ENCODE measurements at regions not wholly inside any gene's neighbourhood (a gene's known extent, or its start where the extent isn't known, plus 50 kb on each side); places are given as distances from the start of the nearest gene placed in this dataset.

GRCh38 chr14:58751788-58752187 is 114.0 kb downstream of the DACT1 start:
- CTCF ChIA-PET = no interaction called here
- H3K27me3 Mint-ChIP-seq = peaks cover 13% of the 10 kb centered on the region

GRCh38 chr14:58752289-58752688 is 114.5 kb downstream of the DACT1 start:
- H3K27me3 Mint-ChIP-seq = peaks cover 13% of the 10 kb centered on the region
- H3K4me1 Mint-ChIP-seq = peaks cover 9% of the 10 kb centered on the region
- CTCF ChIA-PET = no interaction called here
- H3K9me3 Mint-ChIP-seq (ENCODE audit: low read depth) = no peaks in the 10 kb centered on the region
- no peaks in the 10 kb centered on the region for H3K36me3 Mint-ChIP-seq
- H3K4me3 Mint-ChIP-seq = no peak overlapping the region
- no peak overlapping the region for H3K27ac Mint-ChIP-seq
- ATAC-seq (no peak), DNase-seq (no peak)

More at GRCh38 chr14:58751788-58752187, 114.0 kb downstream of the DACT1 start:
- DNase-seq = no peak
- ATAC-seq = no peak
- Mint-ChIP-seq H3K36me3 (no peaks in the 10 kb centered on the region), H3K4me1 (peaks cover 9% of the 10 kb centered on the region), H3K4me3 (no peak overlapping the region), H3K9me3 (ENCODE audit: low read depth) (no peaks in the 10 kb centered on the region), H3K27ac (no peak overlapping the region)

GRCh38 chr14:58752771-58753201 is 115.0 kb downstream of the DACT1 start:
- CTCF ChIA-PET = no interaction called here
- H3K9me3 Mint-ChIP-seq (ENCODE audit: low read depth) = no peaks in the 10 kb centered on the region
- H3K36me3 Mint-ChIP-seq = no peaks in the 10 kb centered on the region
- H3K27ac Mint-ChIP-seq = no peak overlapping the region
- no peak overlapping the region for H3K4me3 Mint-ChIP-seq
- H3K4me1 Mint-ChIP-seq = peaks cover 9% of the 10 kb centered on the region
- peaks cover 13% of the 10 kb centered on the region for H3K27me3 Mint-ChIP-seq
- ATAC-seq (no peak), DNase-seq (no peak)

- no peak for DNase-seq
- H3K9me3 Mint-ChIP-seq (ENCODE audit: low read depth) = no peaks in the 10 kb centered on the region
- H3K36me3 Mint-ChIP-seq = no peaks in the 10 kb centered on the region
- CTCF ChIA-PET = no interaction called here
- ATAC-seq = no peak
- peaks cover 12% of the 10 kb centered on the region for H3K27me3 Mint-ChIP-seq
- no peak overlapping the region for H3K4me3 Mint-ChIP-seq
- no peak overlapping the region for H3K27ac Mint-ChIP-seq
- no peaks in the 10 kb centered on the region for H3K4me1 Mint-ChIP-seq
These were observed 117.5 kb downstream of the DACT1 start for GRCh38 chr14:58755031-58755925.

GRCh38 chr14:58760121-58760520 is 122.4 kb downstream of the DACT1 start:
- no peaks in the 10 kb centered on the region for H3K4me1 Mint-ChIP-seq
- H3K9me3 Mint-ChIP-seq (ENCODE audit: low read depth) = no peaks in the 10 kb centered on the region
- no peak overlapping the region for H3K4me3 Mint-ChIP-seq
- H3K27me3 Mint-ChIP-seq = peaks cover 5% of the 10 kb centered on the region
- ATAC-seq (no peak), DNase-seq (no peak)
- no peak overlapping the region for H3K27ac Mint-ChIP-seq
- H3K36me3 Mint-ChIP-seq = no peaks in the 10 kb centered on the region
- CTCF ChIA-PET = no interaction called here

GRCh38 chr14:58762629-58763028 is 124.9 kb downstream of the DACT1 start:
- H3K4me3 Mint-ChIP-seq = no peak overlapping the region
- ATAC-seq (no peak), DNase-seq (no peak)
- CTCF ChIA-PET = no interaction called here
- H3K36me3 Mint-ChIP-seq = no peaks in the 10 kb centered on the region
- H3K27me3 Mint-ChIP-seq = peaks cover 5% of the 10 kb centered on the region
- no peaks in the 10 kb centered on the region for H3K9me3 Mint-ChIP-seq (ENCODE audit: low read depth)
- no peak overlapping the region for H3K27ac Mint-ChIP-seq
- H3K4me1 Mint-ChIP-seq = no peaks in the 10 kb centered on the region

GRCh38 chr14:58763210-58763609 is 125.4 kb downstream of the DACT1 start:
- Mint-ChIP-seq H3K4me1 (no peaks in the 10 kb centered on the region), H3K36me3 (no peaks in the 10 kb centered on the region), H3K27ac (no peak overlapping the region), H3K9me3 (ENCODE audit: low read depth) (no peaks in the 10 kb centered on the region), H3K27me3 (peaks cover 5% of the 10 kb centered on the region), H3K4me3 (no peak overlapping the region)
- no peak for ATAC-seq
- CTCF ChIA-PET = no interaction called here
- DNase-seq = no peak

- Mint-ChIP-seq H3K27ac (no peak overlapping the region), H3K27me3 (peaks cover 3% of the 10 kb centered on the region), H3K4me1 (no peaks in the 10 kb centered on the region), H3K9me3 (ENCODE audit: low read depth) (no peaks in the 10 kb centered on the region), H3K4me3 (no peak overlapping the region), H3K36me3 (no peaks in the 10 kb centered on the region)
- DNase-seq (no peak), ATAC-seq (no peak)
- CTCF ChIA-PET = no interaction called here
These were observed 127.7 kb downstream of the DACT1 start for GRCh38 chr14:58765418-58765831.

- no peaks in the 10 kb centered on the region for H3K36me3 Mint-ChIP-seq
- H3K4me3 Mint-ChIP-seq = no peak overlapping the region
- CTCF ChIA-PET = no interaction called here
- no peaks in the 10 kb centered on the region for H3K9me3 Mint-ChIP-seq (ENCODE audit: low read depth)
- H3K27ac Mint-ChIP-seq = no peak overlapping the region
- peaks cover 3% of the 10 kb centered on the region for H3K27me3 Mint-ChIP-seq
- ATAC-seq (no peak), DNase-seq (no peak)
- no peaks in the 10 kb centered on the region for H3K4me1 Mint-ChIP-seq
These were observed 128.1 kb downstream of the DACT1 start for GRCh38 chr14:58765843-58766242.

- no peaks in the 10 kb centered on the region for H3K4me1 Mint-ChIP-seq
- H3K27me3 Mint-ChIP-seq = peaks cover 5% of the 10 kb centered on the region
These were observed 131.4 kb downstream of the DACT1 start for GRCh38 chr14:58769011-58769643.

GRCh38 chr14:58769771-58770170 is 132.0 kb downstream of the DACT1 start:
- DNase-seq (no peak), ATAC-seq (no peak)
- Mint-ChIP-seq H3K4me3 (no peak overlapping the region), H3K9me3 (ENCODE audit: low read depth) (no peaks in the 10 kb centered on the region), H3K36me3 (no peaks in the 10 kb centered on the region), H3K27ac (no peak overlapping the region), H3K4me1 (no peaks in the 10 kb centered on the region), H3K27me3 (peaks cover 5% of the 10 kb centered on the region)
- CTCF ChIA-PET = no interaction called here

More at GRCh38 chr14:58769011-58769643, 131.4 kb downstream of the DACT1 start:
- no peaks in the 10 kb centered on the region for H3K36me3 Mint-ChIP-seq
- H3K4me3 Mint-ChIP-seq = no peak overlapping the region
- H3K27ac Mint-ChIP-seq = no peak overlapping the region
- CTCF ChIA-PET = no interaction called here
- no peak for ATAC-seq
- no peak for DNase-seq
- H3K9me3 Mint-ChIP-seq (ENCODE audit: low read depth) = no peaks in the 10 kb centered on the region

GRCh38 chr14:58770491-58770982 is 132.8 kb downstream of the DACT1 start:
- H3K4me3 Mint-ChIP-seq = no peak overlapping the region
- H3K9me3 Mint-ChIP-seq (ENCODE audit: low read depth) = no peaks in the 10 kb centered on the region
- no peaks in the 10 kb centered on the region for H3K36me3 Mint-ChIP-seq
- H3K27ac Mint-ChIP-seq = no peak overlapping the region
- no peak for ATAC-seq
- H3K4me1 Mint-ChIP-seq = no peaks in the 10 kb centered on the region
- CTCF ChIA-PET = no interaction called here
- no peak for DNase-seq
- peaks cover 5% of the 10 kb centered on the region for H3K27me3 Mint-ChIP-seq

GRCh38 chr14:58771016-58771415 is 133.3 kb downstream of the DACT1 start:
- Mint-ChIP-seq H3K4me1 (no peaks in the 10 kb centered on the region), H3K9me3 (ENCODE audit: low read depth) (no peaks in the 10 kb centered on the region), H3K27ac (no peak overlapping the region), H3K36me3 (no peaks in the 10 kb centered on the region), H3K27me3 (peaks cover 5% of the 10 kb centered on the region), H3K4me3 (no peak overlapping the region)
- no peak for DNase-seq
- CTCF ChIA-PET = no interaction called here
- ATAC-seq = no peak

GRCh38 chr14:58772116-58772515 is 134.4 kb downstream of the DACT1 start:
- ATAC-seq (no peak), DNase-seq (no peak)
- no peak overlapping the region for H3K27ac Mint-ChIP-seq
- H3K4me1 Mint-ChIP-seq = no peaks in the 10 kb centered on the region
- CTCF ChIA-PET = no interaction called here
- H3K9me3 Mint-ChIP-seq (ENCODE audit: low read depth) = no peaks in the 10 kb centered on the region
- H3K36me3 Mint-ChIP-seq = no peaks in the 10 kb centered on the region
- H3K4me3 Mint-ChIP-seq = no peak overlapping the region
- peaks cover 5% of the 10 kb centered on the region for H3K27me3 Mint-ChIP-seq

Measured in activated CD8-positive, alpha-beta memory T cell treated with anti-CD3 and anti-CD28 coated beads, Interleukin-2, amount 10 ng/mL, durations not matched to agents 7 days and 5 days (primary cell).